NT2/D1 (cell line): ENCODE measurements at regions not wholly inside any gene's neighbourhood (a gene's known extent, or its start where the extent isn't known, plus 50 kb on each side); places are given as distances from the start of the nearest gene placed in this dataset.

Experiments
- DNase-seq: peaks from one replicate; pipeline ENCODE4 v3.0.0-alpha.2; 2011; ENCODE audit warnings: low read depth, low spot score
- H3K27me3 ChIP-seq: 2 replicates; pipeline ENCODE4 v1.6.0; 2011; ENCODE audit warnings: mild to moderate bottlenecking; ENCODE audit not compliant: insufficient read length, insufficient read depth
- H3K36me3 ChIP-seq: 2 replicates; pipeline ENCODE4 v1.6.1; 2011; ENCODE audit warnings: mild to moderate bottlenecking, low read length, mixed read lengths; ENCODE audit not compliant: insufficient read depth, insufficient read length
- H3K4me1 ChIP-seq: 2 replicates; pipeline ENCODE4 v1.5.1; 2011; ENCODE audit not compliant: insufficient read depth, insufficient read length
- H3K4me3 ChIP-seq: 2 replicates; pipeline ENCODE4 v1.5.1; 2011; ENCODE audit warnings: low read depth; ENCODE audit not compliant: insufficient read length
- H3K9ac ChIP-seq: 2 replicates; pipeline ENCODE4 v1.6.0; 2011; ENCODE audit warnings: low read depth; ENCODE audit not compliant: insufficient read length
- H3K9me3 ChIP-seq: 2 replicates; pipeline ENCODE4 v1.5.1; 2011; ENCODE audit warnings: mild to moderate bottlenecking, low read length; ENCODE audit not compliant: insufficient read depth
- SUZ12 ChIP-seq: IDR thresholded peaks from 2 replicates; pipeline ENCODE4 v1.6.1; 2011; ENCODE audit not compliant: insufficient read length, insufficient read depth; ENCODE audit errors: extremely low read depth
- YY1 ChIP-seq: IDR thresholded peaks from 2 replicates; pipeline ENCODE4 v1.6.1; 2011; ENCODE audit not compliant: insufficient read length, insufficient read depth
- ZNF274 ChIP-seq: IDR thresholded peaks from 2 replicates; pipeline ENCODE4 v1.6.1; 2011; ENCODE audit warnings: mild to moderate bottlenecking, low read depth, low read length

DNA sequence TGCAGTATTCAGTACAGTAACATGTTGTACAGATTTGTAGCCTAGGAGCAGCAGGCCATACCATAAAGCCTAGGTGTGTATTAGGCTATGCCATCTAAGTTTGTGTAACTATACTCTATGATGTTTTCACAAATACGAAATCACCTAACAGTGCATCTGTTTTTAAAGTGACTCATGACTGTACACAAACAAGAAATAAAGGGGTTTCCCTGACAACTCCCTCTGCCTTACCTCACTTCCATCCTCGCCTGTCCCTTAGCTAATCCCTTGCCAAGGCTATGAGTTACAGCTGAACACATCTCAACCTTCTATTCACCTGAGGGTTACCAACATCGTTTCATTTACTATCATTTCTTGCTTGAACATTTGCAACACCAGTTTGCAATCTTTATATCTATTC, 78.6 kb upstream of the RPRM start:
- Histone ChIP-seq H3K4me1 (no peaks in the 10 kb centered on the region), H3K4me3 (no peak overlapping the region), H3K9me3 (no peaks in the 10 kb centered on the region; the same call in 1 of the 2 replicates), H3K9ac (no peak overlapping the region), H3K36me3 (no peaks in the 10 kb centered on the region), H3K27me3 (no peaks in the 10 kb centered on the region)
- TF ChIP-seq SUZ12, result no peak
- TF ChIP-seq ZNF274, result no peak
- no peak for TF ChIP-seq YY1
- DNase-seq, result no peak

DNA sequence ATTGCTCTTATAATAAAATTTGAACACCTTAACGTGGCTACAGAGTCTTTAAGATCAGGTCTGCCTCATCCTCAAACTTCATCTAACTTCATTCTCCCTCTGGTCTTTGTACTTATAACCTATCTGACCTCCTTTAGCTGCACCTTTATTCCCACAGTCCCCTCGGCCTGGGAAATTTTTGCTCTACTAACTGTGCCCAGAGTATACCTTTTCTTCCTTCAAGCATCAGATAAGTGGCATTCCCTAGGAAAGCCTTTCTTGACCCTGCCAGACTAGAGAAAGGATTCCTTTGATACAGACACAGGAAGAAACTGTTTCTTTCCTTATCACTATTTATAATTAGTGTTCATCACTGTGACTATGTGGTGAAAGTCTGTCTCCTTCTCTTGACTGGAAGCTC, 79.2 kb upstream of the RPRM start:
- H3K4me3 ChIP-seq, result no peak overlapping the region
- no peaks in the 10 kb centered on the region for H3K4me1 ChIP-seq
- no peaks in the 10 kb centered on the region; the same call in 1 of the 2 replicates for H3K9me3 ChIP-seq
- H3K27me3 ChIP-seq, result no peaks in the 10 kb centered on the region
- TF ChIP-seq YY1, result no peak
- TF ChIP-seq ZNF274, result no peak
- TF ChIP-seq SUZ12, result no peak
- H3K36me3 ChIP-seq, result no peaks in the 10 kb centered on the region
- H3K9ac ChIP-seq, result no peak overlapping the region
- DNase-seq, result no peak

DNA sequence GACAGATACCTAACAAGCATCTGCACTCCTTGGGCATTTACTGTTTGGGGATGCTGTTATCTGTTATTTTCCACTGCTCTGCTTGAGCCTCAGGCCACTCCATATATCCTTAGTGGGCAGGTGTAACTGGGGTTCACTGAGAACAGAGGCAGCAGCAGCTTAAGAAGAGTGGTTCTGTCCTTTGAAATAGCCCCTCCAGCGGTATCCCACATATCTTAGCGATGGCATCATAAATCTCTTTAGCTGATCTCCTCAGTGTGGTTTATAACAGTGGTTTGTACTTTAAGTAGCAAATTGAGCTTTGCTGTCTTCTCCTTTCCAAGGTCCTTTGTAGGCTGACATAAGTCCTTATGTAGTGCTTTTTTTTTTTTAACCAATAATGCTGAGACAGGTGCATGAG, 79.7 kb upstream of the RPRM start:
- Histone ChIP-seq H3K4me3 (no peak overlapping the region), H3K9ac (no peak overlapping the region), H3K9me3 (no peaks in the 10 kb centered on the region), H3K36me3 (no peaks in the 10 kb centered on the region), H3K27me3 (no peaks in the 10 kb centered on the region), H3K4me1 (no peaks in the 10 kb centered on the region)
- TF ChIP-seq YY1 (no peak), SUZ12 (no peak), ZNF274 (no peak)
- no peak for DNase-seq

DNA sequence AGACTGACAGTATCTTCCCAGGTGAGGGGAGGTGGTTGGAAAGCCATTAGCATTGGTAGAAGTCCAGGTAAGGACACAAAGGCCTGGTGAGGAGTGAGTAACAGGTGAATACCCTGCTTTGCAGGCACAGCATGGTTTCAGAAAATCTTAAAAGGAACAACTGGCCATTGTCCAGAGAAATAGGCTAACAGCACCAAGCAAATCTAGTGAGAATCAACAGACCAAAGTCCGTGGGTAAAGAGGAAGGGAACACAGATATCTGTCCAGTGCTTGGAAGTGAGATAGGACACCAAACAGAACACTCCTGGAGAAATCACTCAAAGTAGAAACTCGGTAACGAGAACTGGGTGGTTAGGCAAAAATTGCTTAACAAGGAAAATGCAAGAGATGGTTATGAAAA, 88.8 kb upstream of the RPRM start:
- TF ChIP-seq ZNF274, result no peak
- Histone ChIP-seq H3K4me1 (no peaks in the 10 kb centered on the region), H3K9ac (no peak overlapping the region), H3K9me3 (no peaks in the 10 kb centered on the region), H3K27me3 (no peaks in the 10 kb centered on the region), H3K4me3 (no peak overlapping the region), H3K36me3 (no peaks in the 10 kb centered on the region)
- no peak for DNase-seq

DNA sequence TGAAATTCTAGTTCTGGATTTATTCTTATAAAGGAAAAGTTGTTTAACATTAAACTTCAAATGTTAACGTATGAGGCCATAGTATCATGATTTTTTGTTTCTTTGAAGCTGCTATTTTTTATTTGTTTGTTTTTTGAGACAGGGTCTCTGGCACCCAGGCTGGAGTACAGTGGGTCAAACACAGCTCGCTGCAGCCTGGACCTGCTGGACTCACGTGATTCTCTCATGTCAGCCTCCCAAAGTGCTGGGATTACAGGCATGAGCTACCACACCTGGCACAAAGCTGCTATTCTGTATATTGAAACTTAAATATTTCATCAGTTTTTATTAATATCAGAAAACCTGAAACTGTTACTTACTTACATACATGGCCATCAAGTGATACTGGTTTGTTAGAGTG, 89.5 kb upstream of the RPRM start:
- TF ChIP-seq ZNF274, result no peak
- no peak for TF ChIP-seq YY1
- TF ChIP-seq SUZ12, result no peak

DNA sequence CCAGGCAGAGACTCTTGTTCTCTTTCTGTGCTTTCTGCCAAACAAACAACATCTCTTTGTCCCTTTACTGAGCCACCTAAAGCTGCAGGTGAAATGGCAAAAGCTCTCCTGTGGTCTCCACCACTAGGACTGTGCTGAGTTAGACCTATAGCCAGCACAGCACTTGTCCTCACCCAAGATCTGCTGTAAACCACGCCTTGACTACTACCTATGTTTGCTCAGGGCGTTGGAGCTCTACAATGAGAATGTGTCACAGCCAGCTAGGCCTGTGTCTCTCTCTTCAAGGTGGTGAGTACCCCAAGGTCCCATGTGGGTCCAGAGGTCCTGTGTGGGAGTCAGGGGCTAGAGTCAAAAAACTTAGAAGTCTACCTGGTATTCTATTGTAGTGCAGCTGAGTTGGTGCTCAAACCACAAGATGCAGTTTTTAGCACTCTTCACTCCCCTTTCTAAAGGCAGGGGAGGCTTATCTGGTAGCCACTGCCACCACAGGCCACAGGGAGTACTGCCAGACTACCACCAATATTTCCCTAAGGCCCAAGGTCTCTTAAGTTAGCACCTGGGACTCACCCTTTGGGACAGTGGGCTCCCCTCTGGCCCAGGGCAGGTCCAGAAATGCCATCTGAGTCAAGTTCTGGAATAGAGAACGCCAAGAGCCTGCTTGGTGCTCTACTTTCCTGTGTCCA, 96.8 kb upstream of the RPRM start:
- no peak for DNase-seq

More for the DNA sequence above, 89.5 kb upstream of the RPRM start:
- Histone ChIP-seq H3K4me3 (no peak overlapping the region), H3K9ac (no peak overlapping the region), H3K27me3 (no peaks in the 10 kb centered on the region), H3K9me3 (no peaks in the 10 kb centered on the region), H3K36me3 (no peaks in the 10 kb centered on the region), H3K4me1 (no peaks in the 10 kb centered on the region)
- no peak for DNase-seq

DNA sequence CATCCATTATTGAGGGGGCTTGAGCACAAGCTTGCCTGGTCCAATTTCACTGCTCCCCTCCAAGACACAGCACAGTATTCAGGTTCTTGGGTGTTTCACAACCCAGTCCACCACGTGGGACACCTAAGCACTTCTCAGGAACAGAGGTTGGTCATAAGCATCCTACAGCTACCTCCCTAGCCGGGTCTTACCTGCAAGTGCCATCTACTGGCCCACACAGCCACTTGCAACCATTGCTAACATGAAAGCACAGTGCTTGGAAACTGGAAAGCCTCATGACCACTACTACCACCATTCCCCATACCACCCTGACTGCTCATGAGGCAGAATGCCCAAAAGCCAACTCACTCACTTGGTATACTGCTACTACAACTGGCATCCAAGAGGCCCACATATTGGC, 105.7 kb upstream of the RPRM start:
- peaks cover 6% of the 10 kb centered on the region for H3K36me3 ChIP-seq
- TF ChIP-seq YY1, result no peak
- TF ChIP-seq ZNF274, result no peak
- no peak for TF ChIP-seq SUZ12
- H3K27me3 ChIP-seq, result no peaks in the 10 kb centered on the region
- no peak overlapping the region for H3K4me3 ChIP-seq
- no peak overlapping the region for H3K9ac ChIP-seq
- no peaks in the 10 kb centered on the region for H3K4me1 ChIP-seq
- no peak for DNase-seq
- peaks cover 50% of the 10 kb centered on the region for H3K9me3 ChIP-seq

More for the DNA sequence above, 96.8 kb upstream of the RPRM start:
- H3K36me3 ChIP-seq, result peaks cover 6% of the 10 kb centered on the region
- no peaks in the 10 kb centered on the region for H3K27me3 ChIP-seq
- peaks cover 12% of the 10 kb centered on the region; the same call in 1 of the 2 replicates for H3K9me3 ChIP-seq
- H3K9ac ChIP-seq, result no peak overlapping the region
- H3K4me3 ChIP-seq, result no peak overlapping the region
- H3K4me1 ChIP-seq, result no peaks in the 10 kb centered on the region
- TF ChIP-seq SUZ12 (no peak), YY1 (no peak), ZNF274 (no peak)

DNA sequence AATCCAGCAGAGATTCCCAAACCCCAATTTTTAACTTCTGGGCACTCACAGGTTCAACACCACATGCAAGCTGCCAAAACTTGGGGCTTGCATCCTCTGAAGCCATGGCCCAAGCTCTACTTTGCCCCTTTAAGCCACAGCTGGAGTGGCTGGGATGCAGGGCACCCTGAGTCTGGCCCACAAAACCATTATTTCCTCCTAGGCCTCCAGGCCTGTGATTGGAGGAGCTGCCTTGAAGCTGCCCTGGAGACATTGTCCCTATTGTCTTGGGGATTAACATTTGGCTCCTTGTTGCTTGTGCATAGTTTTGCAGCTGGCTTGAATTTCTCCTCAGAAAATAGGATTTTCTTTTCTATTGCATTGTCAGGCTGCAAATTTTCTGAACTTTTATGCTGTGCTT, 109.8 kb upstream of the RPRM start:
- H3K27me3 ChIP-seq, result no peaks in the 10 kb centered on the region
- TF ChIP-seq ZNF274 (no peak), SUZ12 (no peak), YY1 (no peak)
- H3K4me1 ChIP-seq, result no peaks in the 10 kb centered on the region
- no peak overlapping the region for H3K4me3 ChIP-seq
- peaks cover 6% of the 10 kb centered on the region for H3K36me3 ChIP-seq
- H3K9ac ChIP-seq, result no peak overlapping the region
- peaks cover 63% of the 10 kb centered on the region for H3K9me3 ChIP-seq
- no peak for DNase-seq
